ENCODE measurements at regions not wholly inside any gene's neighbourhood (a gene's known extent, or its start where the extent isn't known, plus 50 kb on each side); places are given as distances from the start of the nearest gene placed in this dataset.

DNA sequence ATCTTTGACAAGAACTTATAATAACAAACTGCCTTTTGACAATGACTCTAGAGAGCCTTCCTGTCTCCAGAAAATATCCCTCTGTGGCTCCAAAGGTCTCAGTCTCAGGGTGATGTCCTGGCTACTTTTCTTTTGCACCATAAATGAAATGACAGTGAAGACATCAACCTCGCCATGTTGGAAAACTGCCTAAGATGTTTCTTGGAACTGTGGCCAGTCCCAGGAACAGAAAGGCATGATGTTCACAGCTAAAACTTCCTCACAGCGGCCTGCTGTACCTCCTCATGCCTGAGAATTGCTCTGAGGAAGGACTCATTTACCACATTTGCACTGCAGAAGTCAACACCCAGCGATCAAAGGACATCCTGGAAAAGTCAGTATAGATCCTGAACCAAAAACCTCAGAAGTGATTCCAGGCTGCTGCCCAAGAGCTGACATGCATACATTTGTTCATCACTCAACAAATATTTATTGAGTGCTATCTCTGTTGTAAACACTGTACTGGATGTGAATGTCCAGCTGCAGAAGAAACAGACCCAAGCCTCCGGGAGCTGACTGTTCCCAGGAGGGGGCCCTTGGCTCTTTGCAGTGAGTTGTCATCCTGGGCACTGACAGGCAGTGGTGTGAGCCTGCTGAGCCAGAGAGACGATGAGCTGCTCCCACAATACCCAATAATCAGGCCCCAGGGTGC, 64.3 kb upstream of the ACSL3 start:
- no peaks in the 10 kb centered on the region for H3K36me3 ChIP-seq (ENCODE audit: control insufficient read depth, insufficient read depth, low read length)
- no peaks in the 10 kb centered on the region for H3K36me3 Mint-ChIP-seq
- WGBS (ENCODE audit: insufficient coverage), result 86% methylated on average over 5 of the region's 5 CpGs
- intact Hi-C loops (cut with micrococcal nuclease), result loop anchor here (10.0 kb wide), 1 partner anchor 108 kb away; no protein-coding TSS in a partner anchor
- no peak overlapping the region for H3K27ac Mint-ChIP-seq
- H3K4me1 ChIP-seq (ENCODE audit: control insufficient read depth, insufficient read depth, low read length), result no peaks in the 10 kb centered on the region
- H3K4me1 Mint-ChIP-seq, result no peaks in the 10 kb centered on the region
- ATAC-seq (no peak), DNase-seq (no peak)
- peaks cover 4 to 6% of the 10 kb centered on the region in 2 donors for H3K27me3 Mint-ChIP-seq (ENCODE audit: low read depth in 2 of 2)
- TF ChIP-seq, protein P1, sequence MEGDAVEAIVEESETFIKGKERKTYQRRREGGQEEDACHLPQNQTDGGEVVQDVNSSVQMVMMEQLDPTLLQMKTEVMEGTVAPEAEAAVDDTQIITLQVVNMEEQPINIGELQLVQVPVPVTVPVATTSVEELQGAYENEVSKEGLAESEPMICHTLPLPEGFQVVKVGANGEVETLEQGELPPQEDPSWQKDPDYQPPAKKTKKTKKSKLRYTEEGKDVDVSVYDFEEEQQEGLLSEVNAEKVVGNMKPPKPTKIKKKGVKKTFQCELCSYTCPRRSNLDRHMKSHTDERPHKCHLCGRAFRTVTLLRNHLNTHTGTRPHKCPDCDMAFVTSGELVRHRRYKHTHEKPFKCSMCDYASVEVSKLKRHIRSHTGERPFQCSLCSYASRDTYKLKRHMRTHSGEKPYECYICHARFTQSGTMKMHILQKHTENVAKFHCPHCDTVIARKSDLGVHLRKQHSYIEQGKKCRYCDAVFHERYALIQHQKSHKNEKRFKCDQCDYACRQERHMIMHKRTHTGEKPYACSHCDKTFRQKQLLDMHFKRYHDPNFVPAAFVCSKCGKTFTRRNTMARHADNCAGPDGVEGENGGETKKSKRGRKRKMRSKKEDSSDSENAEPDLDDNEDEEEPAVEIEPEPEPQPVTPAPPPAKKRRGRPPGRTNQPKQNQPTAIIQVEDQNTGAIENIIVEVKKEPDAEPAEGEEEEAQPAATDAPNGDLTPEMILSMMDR (IDR thresholded peaks at IDR 0.05), result no peak
- no peak overlapping the region for H3K4me3 ChIP-seq (ENCODE audit: low read length)
- no peaks in the 10 kb centered on the region for H3K27me3 ChIP-seq (ENCODE audit: control insufficient read depth, insufficient read depth, low read length)
- no peaks in the 10 kb centered on the region for H3K9me3 ChIP-seq (ENCODE audit: control insufficient read depth, insufficient read depth, low read length)
- H3K27ac ChIP-seq (ENCODE audit: low read length), result no peak overlapping the region
- no peak overlapping the region for H3K4me3 Mint-ChIP-seq
- H3K9me3 Mint-ChIP-seq, result no peaks in the 10 kb centered on the region

GRCh38 chr2:222797261-222797660, 63.6 kb upstream of the ACSL3 start:
- no peaks in the 10 kb centered on the region for H3K36me3 ChIP-seq (ENCODE audit: control insufficient read depth, insufficient read depth, low read length)
- TF ChIP-seq, protein P1 (IDR thresholded peaks at IDR 0.05), result peak; percentile 32
- no peak overlapping the region for H3K27ac ChIP-seq (ENCODE audit: low read length)
- Mint-ChIP-seq H3K4me1 (no peaks in the 10 kb centered on the region), H3K9me3 (no peaks in the 10 kb centered on the region), H3K27ac (no peak overlapping the region), H3K4me3 (no peak overlapping the region), H3K36me3 (no peaks in the 10 kb centered on the region), H3K27me3 (ENCODE audit: low read depth in 2 of 2) (peaks cover 4 to 6% of the 10 kb centered on the region in 2 donors)
- ATAC-seq, result no peak
- DNase-seq, result peak in 1 of 2 donors; percentile 11
- H3K4me1 ChIP-seq (ENCODE audit: control insufficient read depth, insufficient read depth, low read length), result no peaks in the 10 kb centered on the region
- no peak overlapping the region for H3K4me3 ChIP-seq (ENCODE audit: low read length)
- WGBS (ENCODE audit: insufficient coverage), result 88% methylated on average over 1 of the region's 2 CpGs
- H3K27me3 ChIP-seq (ENCODE audit: control insufficient read depth, insufficient read depth, low read length), result no peaks in the 10 kb centered on the region
- H3K9me3 ChIP-seq (ENCODE audit: control insufficient read depth, insufficient read depth, low read length), result no peaks in the 10 kb centered on the region
- intact Hi-C loops (cut with micrococcal nuclease), result loop anchor here (10.0 kb wide), 1 partner anchor 108 kb away; no protein-coding TSS in a partner anchor

DNA sequence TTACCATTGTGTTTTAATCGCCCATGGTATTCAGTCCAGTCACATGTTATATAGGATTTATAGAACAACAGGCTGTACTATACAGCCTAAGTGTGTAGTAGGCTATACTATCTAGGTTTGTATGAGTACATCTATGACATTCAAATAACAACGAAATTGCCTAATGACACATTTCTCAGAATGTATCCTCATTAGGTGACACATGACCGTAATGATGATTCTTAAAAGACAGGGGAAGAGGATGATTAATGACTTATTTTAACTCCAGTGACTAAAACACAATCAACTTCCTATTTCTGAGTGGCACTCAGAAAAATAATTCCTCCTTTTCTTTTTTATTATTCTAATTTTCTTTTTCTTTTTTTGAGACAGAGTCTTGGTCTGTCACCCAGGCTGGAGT, 63.0 kb upstream of the ACSL3 start:
- Mint-ChIP-seq H3K4me1 (no peaks in the 10 kb centered on the region), H3K9me3 (no peaks in the 10 kb centered on the region)
- WGBS (ENCODE audit: insufficient coverage), result no CpG with 5 or more reads among the region's 3 CpGs

More for the DNA sequence above, 63.0 kb upstream of the ACSL3 start:
- Mint-ChIP-seq H3K4me3 (no peak overlapping the region), H3K36me3 (no peaks in the 10 kb centered on the region), H3K27ac (no peak overlapping the region), H3K27me3 (ENCODE audit: low read depth in 2 of 2) (peaks cover 4 to 6% of the 10 kb centered on the region in 2 donors)
- no peaks in the 10 kb centered on the region for H3K9me3 ChIP-seq (ENCODE audit: control insufficient read depth, insufficient read depth, low read length)
- no peaks in the 10 kb centered on the region for H3K4me1 ChIP-seq (ENCODE audit: control insufficient read depth, insufficient read depth, low read length)
- ATAC-seq (no peak), DNase-seq (no peak)
- H3K36me3 ChIP-seq (ENCODE audit: control insufficient read depth, insufficient read depth, low read length), result no peaks in the 10 kb centered on the region
- H3K4me3 ChIP-seq (ENCODE audit: low read length), result no peak overlapping the region
- no peak overlapping the region for H3K27ac ChIP-seq (ENCODE audit: low read length)
- TF ChIP-seq, protein P1 (IDR thresholded peaks at IDR 0.05), result no peak
- H3K27me3 ChIP-seq (ENCODE audit: control insufficient read depth, insufficient read depth, low read length), result peaks cover under 1% of the 10 kb centered on the region
- intact Hi-C loops (cut with micrococcal nuclease), result loop anchor here (10.0 kb wide), 1 partner anchor 107 kb away; no protein-coding TSS in a partner anchor

Data from natural killer cell (primary cell).